ENCODE measurements at regions not wholly inside any gene's neighbourhood (a gene's known extent, or its start where the extent isn't known, plus 50 kb on each side); places are given as distances from the start of the nearest gene placed in this dataset.

DNA sequence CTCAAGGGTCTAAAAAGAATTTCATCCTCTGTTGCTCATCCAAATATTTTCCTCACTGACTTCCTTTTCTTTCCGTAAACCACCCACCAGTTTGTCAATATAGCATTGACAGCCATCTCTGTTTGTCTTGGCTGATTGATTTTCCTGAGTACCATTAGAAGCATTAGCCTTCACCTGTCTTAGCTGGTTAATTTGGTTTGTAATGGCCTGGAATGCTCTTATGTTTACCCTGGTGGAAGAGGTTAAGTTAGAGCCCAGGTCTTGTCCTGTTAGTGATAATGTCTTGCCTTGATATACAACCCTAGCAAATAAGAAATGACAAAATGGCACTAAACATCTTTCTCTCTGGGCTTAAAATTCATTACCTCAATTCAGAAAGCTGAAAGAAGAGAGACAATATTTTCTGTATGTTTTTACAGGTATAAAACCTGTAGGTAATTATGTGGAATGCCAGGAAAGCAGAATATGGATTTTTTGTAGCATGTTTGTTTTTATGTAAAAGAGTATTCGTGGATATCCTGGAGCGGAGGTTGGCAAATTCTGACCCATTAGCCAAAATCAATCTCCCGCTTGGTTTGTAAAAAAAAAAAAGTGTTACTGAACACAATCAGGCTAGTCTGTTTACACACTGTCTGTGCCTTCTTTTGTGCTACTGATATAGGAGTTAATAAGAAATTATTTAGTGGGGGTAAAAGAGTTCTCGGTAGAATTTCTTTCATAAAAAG is 224.4 kb upstream of the DAAM1 start:
- FAIRE-seq (no peak), DNase-seq (ENCODE audit: low read depth, low spot score) (no peak)
- no peaks in the 10 kb centered on the region for H3K79me2 ChIP-seq (ENCODE audit: control insufficient read depth, insufficient read depth, low read length)
- no peaks in the 10 kb centered on the region for H3K36me3 ChIP-seq (ENCODE audit: control insufficient read depth in 2 of 2, extremely low read depth in 1 of 2, insufficient read depth in 2 of 2, low read length in 2 of 2)
- no peak overlapping the region for H3K9ac ChIP-seq (ENCODE audit: control insufficient read depth, extremely low read depth, insufficient read depth, low read length)
- H4K20me1 ChIP-seq (ENCODE audit: control insufficient read depth, extremely low read depth, insufficient read depth, low read length): no peaks in the 10 kb centered on the region
- H3K27ac ChIP-seq (ENCODE audit: control insufficient read depth, insufficient read depth, low read length): no peak overlapping the region
- dilution Hi-C loops (cut with MboI; ENCODE audit: extremely low pct_ligation_motif_present, low sequenced_read_pairs): no loop called here
- H3K9me3 ChIP-seq (ENCODE audit: control insufficient read depth, low read depth, low read length): no peaks in the 10 kb centered on the region
- no peak overlapping the region for H3K4me3 ChIP-seq (ENCODE audit: control insufficient read depth in 2 of 3, extremely low read depth in 1 of 3, insufficient read depth in 2 of 3, low read depth in 1 of 3, low read length in 3 of 3)
- no peaks in the 10 kb centered on the region for H3K9me1 ChIP-seq (ENCODE audit: control insufficient read depth, extremely low read depth, insufficient read depth, low read length)
- H3K4me1 ChIP-seq (ENCODE audit: control insufficient read depth, extremely low read depth, insufficient read depth, low read length): no peaks in the 10 kb centered on the region
- no peak overlapping the region for H2AFZ ChIP-seq (ENCODE audit: control insufficient read depth, low read length)
- H3K4me2 ChIP-seq (ENCODE audit: control insufficient read depth, extremely low read depth, insufficient read depth, low read depth, low read length): no peak overlapping the region
- TF ChIP-seq EZH2 (IDR thresholded peaks at IDR 0.05; ENCODE audit: low read length): no peak
- TF ChIP-seq, protein P1, sequence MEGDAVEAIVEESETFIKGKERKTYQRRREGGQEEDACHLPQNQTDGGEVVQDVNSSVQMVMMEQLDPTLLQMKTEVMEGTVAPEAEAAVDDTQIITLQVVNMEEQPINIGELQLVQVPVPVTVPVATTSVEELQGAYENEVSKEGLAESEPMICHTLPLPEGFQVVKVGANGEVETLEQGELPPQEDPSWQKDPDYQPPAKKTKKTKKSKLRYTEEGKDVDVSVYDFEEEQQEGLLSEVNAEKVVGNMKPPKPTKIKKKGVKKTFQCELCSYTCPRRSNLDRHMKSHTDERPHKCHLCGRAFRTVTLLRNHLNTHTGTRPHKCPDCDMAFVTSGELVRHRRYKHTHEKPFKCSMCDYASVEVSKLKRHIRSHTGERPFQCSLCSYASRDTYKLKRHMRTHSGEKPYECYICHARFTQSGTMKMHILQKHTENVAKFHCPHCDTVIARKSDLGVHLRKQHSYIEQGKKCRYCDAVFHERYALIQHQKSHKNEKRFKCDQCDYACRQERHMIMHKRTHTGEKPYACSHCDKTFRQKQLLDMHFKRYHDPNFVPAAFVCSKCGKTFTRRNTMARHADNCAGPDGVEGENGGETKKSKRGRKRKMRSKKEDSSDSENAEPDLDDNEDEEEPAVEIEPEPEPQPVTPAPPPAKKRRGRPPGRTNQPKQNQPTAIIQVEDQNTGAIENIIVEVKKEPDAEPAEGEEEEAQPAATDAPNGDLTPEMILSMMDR (optimal IDR thresholded peaks at IDR 0.05 in 1 of 3, IDR thresholded peaks at IDR 0.05 in 1 of 3, conservative IDR thresholded peaks at IDR 0.05 in 1 of 3; ENCODE audit: extremely low read depth in 1 of 3, insufficient read depth in 2 of 3, low read length in 3 of 3): no peak
- H3K27me3 ChIP-seq (ENCODE audit: control insufficient read depth, extremely low read depth, insufficient read depth, low read length): peaks cover 4% of the 10 kb centered on the region

DNA sequence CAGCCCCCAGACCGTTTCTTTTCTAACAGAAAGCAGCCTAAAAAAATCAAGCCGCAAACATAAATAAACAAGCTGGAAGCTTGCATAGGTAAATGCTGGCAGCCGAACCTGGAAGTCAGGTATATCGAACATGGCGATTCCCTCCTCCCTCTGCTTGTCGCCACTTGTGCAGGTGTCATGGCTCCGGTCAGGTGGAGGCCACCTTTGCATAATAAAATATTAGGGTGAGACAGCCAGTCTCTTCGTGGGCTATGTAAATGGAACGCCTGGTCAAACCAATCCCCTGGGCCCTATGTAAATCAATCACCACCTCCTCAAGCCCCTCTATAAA is 223.9 kb upstream of the DAAM1 start:
- H3K27me3 ChIP-seq (ENCODE audit: control insufficient read depth, extremely low read depth, insufficient read depth, low read length): peaks cover 4% of the 10 kb centered on the region
- no peaks in the 10 kb centered on the region for H3K9me1 ChIP-seq (ENCODE audit: control insufficient read depth, extremely low read depth, insufficient read depth, low read length)
- FAIRE-seq: no peak
- H2AFZ ChIP-seq (ENCODE audit: control insufficient read depth, low read length): no peak overlapping the region
- TF ChIP-seq, protein P1 (optimal IDR thresholded peaks at IDR 0.05 in 1 of 3, IDR thresholded peaks at IDR 0.05 in 1 of 3, conservative IDR thresholded peaks at IDR 0.05 in 1 of 3; ENCODE audit: extremely low read depth in 1 of 3, insufficient read depth in 2 of 3, low read length in 3 of 3): no peak
- TF ChIP-seq EZH2 (IDR thresholded peaks at IDR 0.05; ENCODE audit: low read length): no peak
- no peaks in the 10 kb centered on the region for H4K20me1 ChIP-seq (ENCODE audit: control insufficient read depth, extremely low read depth, insufficient read depth, low read length)
- no peaks in the 10 kb centered on the region for H3K79me2 ChIP-seq (ENCODE audit: control insufficient read depth, insufficient read depth, low read length)
- no peaks in the 10 kb centered on the region for H3K9me3 ChIP-seq (ENCODE audit: control insufficient read depth, low read depth, low read length)
- no peaks in the 10 kb centered on the region for H3K4me1 ChIP-seq (ENCODE audit: control insufficient read depth, extremely low read depth, insufficient read depth, low read length)
- no peak overlapping the region for H3K27ac ChIP-seq (ENCODE audit: control insufficient read depth, insufficient read depth, low read length)
- no peak overlapping the region for H3K4me2 ChIP-seq (ENCODE audit: control insufficient read depth, extremely low read depth, insufficient read depth, low read depth, low read length)
- no peaks in the 10 kb centered on the region for H3K36me3 ChIP-seq (ENCODE audit: control insufficient read depth in 2 of 2, extremely low read depth in 1 of 2, insufficient read depth in 2 of 2, low read length in 2 of 2)
- H3K4me3 ChIP-seq (ENCODE audit: control insufficient read depth in 2 of 3, extremely low read depth in 1 of 3, insufficient read depth in 2 of 3, low read depth in 1 of 3, low read length in 3 of 3): no peak overlapping the region
- no peak overlapping the region for H3K9ac ChIP-seq (ENCODE audit: control insufficient read depth, extremely low read depth, insufficient read depth, low read length)
- DNase-seq (ENCODE audit: low read depth, low spot score): no peak
- dilution Hi-C loops (cut with MboI; ENCODE audit: extremely low pct_ligation_motif_present, low sequenced_read_pairs): no loop called here

Measured in keratinocyte (primary cell).